HCT116 (cell line): ENCODE measurements at regions not wholly inside any gene's neighbourhood (a gene's known extent, or its start where the extent isn't known, plus 50 kb on each side); places are given as distances from the start of the nearest gene placed in this dataset.

Source experiments
- ATAC-seq: fragments of 200-7000 bp; cut with Tn5 transposase; 2 replicates; pipeline ENCODE4 v1.9.1; 2020; ENCODE audit warnings: mild to moderate bottlenecking, moderate library complexity
- BruUV-seq: library from RNA; stranded (reverse); fragments of 400-500 nt; replicated peaks from 2 replicates; lab custom pipeline; 2021; lab: Mats Ljungman, UMichigan
- CTCF ChIA-PET: fragments of 300-600 bp; sonication (Branson Sonifier 250); formaldehyde crosslinking; loops from one replicate; lab custom pipeline; 2021; ENCODE audit warnings: antibody characterized with exemption; lab: Charles Lee
- POLR2A ChIA-PET: fragments of 300-600, 350-600 bp; sonication (Branson Sonifier 250); formaldehyde crosslinking; loops from one replicate; lab custom pipeline; 2021; ENCODE audit warnings: antibody characterized with exemption; lab: Charles Lee
- RAD21 ChIA-PET, 2 experiments: fragments of 300-600 bp; sonication (Branson Sonifier 250); formaldehyde crosslinking; loops; one replicate each; lab custom pipeline; 2023; ENCODE audit warnings: low total read pairs in 2 of 2; ENCODE audit not compliant: uncharacterized antibody in 2 of 2, unreplicated experiment in 2 of 2, low non-redundant PET in 1 of 2; lab: Charles Lee
- DNase-seq: peaks from one replicate; pipeline ENCODE4 v3.0.0-alpha.2; 2010; ENCODE audit warnings: low read depth, low spot score
- H2AFZ ChIP-seq: fragments of 200-600 bp; shearing (Covaris generic), sonication (generic); 2 replicates; pipeline ENCODE4 v1.6.1; 2017; ENCODE audit warnings: low read depth, mixed run types, mixed read lengths, antibody characterized with exemption, low read length; ENCODE audit not compliant: poor library complexity, severe bottlenecking
- H3K27ac ChIP-seq: 2 replicates; pipeline ENCODE4 v1.5.1; 2012; ENCODE audit warnings: low read depth, low read length
- H3K27me3 ChIP-seq: fragments of 200-600 bp; sonication (generic); 2 replicates; pipeline ENCODE4 v1.6.1; 2016; ENCODE audit warnings: mixed run types, low read length, mixed read lengths; ENCODE audit not compliant: insufficient read depth
- H3K36me3 ChIP-seq, 2 experiments: fragments of 200-500 bp in 1 of 2; fragments of 200-600 bp in 1 of 2; sonication (Bioruptor generic) in 1 of 2; sonication (generic) in 1 of 2; 2 replicates each; pipeline versions ENCODE4 v1.5.1 to v1.6.1; 2014 to 2016; ENCODE audit warnings: low read length in 2 of 2, inconsistent platforms in 1 of 2, mixed read lengths in 1 of 2, mixed run types in 1 of 2; ENCODE audit not compliant: insufficient read depth in 2 of 2, control insufficient read depth in 1 of 2
- H3K4me1 ChIP-seq, 2 experiments: fragments of 200-600 bp in 1 of 2; sonication (generic) in 1 of 2; 2 replicates each; pipeline versions ENCODE4 v1.5.1 to v1.6.1; 2012 to 2017; ENCODE audit warnings: low read length in 2 of 2, inconsistent platforms in 1 of 2, mild to moderate bottlenecking in 1 of 2, mixed read lengths in 1 of 2, mixed run types in 1 of 2, moderate library complexity in 1 of 2; ENCODE audit not compliant: insufficient read depth in 2 of 2, control insufficient read depth in 1 of 2
- H3K4me2 ChIP-seq: fragments of 200-600 bp; sonication (generic); 2 replicates; pipeline ENCODE4 v1.6.1; 2017; ENCODE audit warnings: mixed run types, low read length, mixed read lengths
- H3K4me3 ChIP-seq, 2 experiments: fragments of 200-600 bp in 1 of 2; sonication (generic) in 1 of 2; replicated peaks in 1 of 2; 2 replicates each; pipeline ENCODE4 v1.5.1; 2011 to 2016; ENCODE audit warnings: low read length in 2 of 2, control low read depth in 1 of 2, low read depth in 1 of 2, mild to moderate bottlenecking in 1 of 2, mixed read lengths in 1 of 2, mixed run types in 1 of 2
- H3K79me2 ChIP-seq: fragments of 200-600 bp; sonication (generic); 2 replicates; pipeline ENCODE4 v1.6.1; 2017; ENCODE audit warnings: mild to moderate bottlenecking, mixed run types, low read length, moderate library complexity, mixed read lengths; ENCODE audit not compliant: insufficient read depth
- H3K9ac ChIP-seq: fragments of 200-600 bp; sonication (generic); 2 replicates; pipeline ENCODE4 v1.6.1; 2016; ENCODE audit warnings: low read length, mixed read lengths
- H3K9me2 ChIP-seq: fragments of 200-600 bp; sonication (generic), shearing (Covaris generic); 2 replicates; pipeline ENCODE4 v1.6.1; 2017; ENCODE audit warnings: mixed run types, mild to moderate bottlenecking, moderate library complexity; ENCODE audit not compliant: insufficient read depth
- H3K9me3 ChIP-seq, 2 experiments: fragments of 200-500 bp in 1 of 2; fragments of 200-600 bp in 1 of 2; sonication (Bioruptor generic) in 1 of 2; sonication (generic) in 1 of 2; 2 replicates each; pipeline ENCODE4 v1.6.1; 2014 to 2017; ENCODE audit warnings: low read length in 2 of 2, mixed read lengths in 2 of 2, inconsistent platforms in 1 of 2, low read depth in 1 of 2, mild to moderate bottlenecking in 1 of 2, mixed run types in 1 of 2, moderate library complexity in 1 of 2; ENCODE audit not compliant: control insufficient read depth in 1 of 2, insufficient read depth in 1 of 2
- H4K20me1 ChIP-seq: fragments of 200-600 bp; sonication (generic), shearing (Covaris generic); 2 replicates; pipeline ENCODE4 v1.6.1; 2017; ENCODE audit warnings: mixed run types, mild to moderate bottlenecking, moderate library complexity; ENCODE audit not compliant: insufficient read depth
- CBX3 ChIP-seq: IDR thresholded peaks from 2 replicates; pipeline ENCODE4 v1.6.1; 2012; ENCODE audit warnings: low read depth
- EGR1 ChIP-seq: IDR thresholded peaks from 2 replicates; pipeline ENCODE4 v1.6.1; 2012; ENCODE audit warnings: low read depth
- EZH2phosphoT487 ChIP-seq: fragments of 200-600 bp; IDR thresholded peaks from 2 replicates; pipeline ENCODE4 v1.6.1; 2018; ENCODE audit warnings: antibody characterized with exemption, borderline replicate concordance
- JUND ChIP-seq: IDR thresholded peaks from 2 replicates; pipeline ENCODE4 v1.6.1; 2012
- MAX ChIP-seq: IDR thresholded peaks from 2 replicates; pipeline ENCODE4 v1.6.1; 2012
- RAD21 ChIP-seq: IDR thresholded peaks from 2 replicates; pipeline ENCODE4 v1.6.1; 2012; ENCODE audit warnings: low read depth, mild to moderate bottlenecking
- SIN3A ChIP-seq: IDR thresholded peaks from 2 replicates; pipeline ENCODE4 v1.6.1; 2012; ENCODE audit warnings: low read depth
- TCF7L2 ChIP-seq: IDR thresholded peaks from 2 replicates; pipeline ENCODE4 v1.7.0; 2011; ENCODE audit warnings: borderline replicate concordance, inconsistent platforms; ENCODE audit not compliant: insufficient read depth, insufficient read length; ENCODE audit errors: extremely low read depth
- intact Hi-C: fragments of 100-400 bp; cut with micrococcal nuclease; formaldehyde crosslinking; loops from 2 replicates; pipeline ENCODE4 v1.10.0; 2022
- TF ChIP-seq, protein P1 (sequence below): IDR thresholded peaks from 2 replicates; pipeline ENCODE4 v1.6.1; 2012; ENCODE audit warnings: low read depth
- TF ChIP-seq, protein P2 (sequence below): IDR thresholded peaks from 2 replicates; pipeline ENCODE4 v1.6.1; 2012

DNA sequence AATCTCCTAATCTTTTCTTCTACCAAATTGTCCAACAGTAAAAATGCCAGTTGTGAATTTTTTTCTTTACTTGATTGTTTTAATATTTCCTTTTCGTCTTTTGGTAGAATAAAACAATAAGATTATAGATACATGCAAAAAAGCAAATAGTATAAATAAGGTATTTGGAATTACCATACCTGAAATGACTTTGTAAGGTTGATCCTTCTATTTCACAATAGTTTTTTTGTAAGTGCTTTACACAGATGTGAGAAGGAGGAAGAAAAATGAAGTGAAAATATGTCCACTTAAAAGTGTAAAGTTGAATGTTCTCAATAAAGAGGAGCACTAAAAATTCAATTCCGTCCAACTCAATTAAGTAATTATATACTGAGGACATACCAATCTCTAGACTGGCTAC, 457.6 kb downstream of the UTRN start:
- no peaks in the 10 kb centered on the region; the same call in 1 of the 2 replicates for H3K9me2 ChIP-seq
- H3K9me3 ChIP-seq: no peaks in the 10 kb centered on the region
- H3K4me1 ChIP-seq: peaks cover 0 to 4% of the 10 kb centered on the region in 2 experiments; a peak in 1 of 4 replicates
- no peaks in the 10 kb centered on the region for H3K27me3 ChIP-seq
- no peaks in the 10 kb centered on the region for H3K79me2 ChIP-seq
- no peaks in the 10 kb centered on the region for H4K20me1 ChIP-seq
- ChIA-PET POLR2A (no interaction called here), CTCF (no interaction called here), RAD21 (no interaction called here)
- H3K4me3 ChIP-seq: no peak overlapping the region
- ATAC-seq: no peak
- H3K9ac ChIP-seq: no peak overlapping the region
- H3K27ac ChIP-seq: no peak overlapping the region
- TF ChIP-seq EGR1 (no peak), JUND (no peak), SIN3A (no peak), RAD21 (no peak), EZH2phosphoT487 (no peak), CBX3 (no peak), MAX (no peak), TCF7L2 (no peak)
- TF ChIP-seq, protein P1, sequence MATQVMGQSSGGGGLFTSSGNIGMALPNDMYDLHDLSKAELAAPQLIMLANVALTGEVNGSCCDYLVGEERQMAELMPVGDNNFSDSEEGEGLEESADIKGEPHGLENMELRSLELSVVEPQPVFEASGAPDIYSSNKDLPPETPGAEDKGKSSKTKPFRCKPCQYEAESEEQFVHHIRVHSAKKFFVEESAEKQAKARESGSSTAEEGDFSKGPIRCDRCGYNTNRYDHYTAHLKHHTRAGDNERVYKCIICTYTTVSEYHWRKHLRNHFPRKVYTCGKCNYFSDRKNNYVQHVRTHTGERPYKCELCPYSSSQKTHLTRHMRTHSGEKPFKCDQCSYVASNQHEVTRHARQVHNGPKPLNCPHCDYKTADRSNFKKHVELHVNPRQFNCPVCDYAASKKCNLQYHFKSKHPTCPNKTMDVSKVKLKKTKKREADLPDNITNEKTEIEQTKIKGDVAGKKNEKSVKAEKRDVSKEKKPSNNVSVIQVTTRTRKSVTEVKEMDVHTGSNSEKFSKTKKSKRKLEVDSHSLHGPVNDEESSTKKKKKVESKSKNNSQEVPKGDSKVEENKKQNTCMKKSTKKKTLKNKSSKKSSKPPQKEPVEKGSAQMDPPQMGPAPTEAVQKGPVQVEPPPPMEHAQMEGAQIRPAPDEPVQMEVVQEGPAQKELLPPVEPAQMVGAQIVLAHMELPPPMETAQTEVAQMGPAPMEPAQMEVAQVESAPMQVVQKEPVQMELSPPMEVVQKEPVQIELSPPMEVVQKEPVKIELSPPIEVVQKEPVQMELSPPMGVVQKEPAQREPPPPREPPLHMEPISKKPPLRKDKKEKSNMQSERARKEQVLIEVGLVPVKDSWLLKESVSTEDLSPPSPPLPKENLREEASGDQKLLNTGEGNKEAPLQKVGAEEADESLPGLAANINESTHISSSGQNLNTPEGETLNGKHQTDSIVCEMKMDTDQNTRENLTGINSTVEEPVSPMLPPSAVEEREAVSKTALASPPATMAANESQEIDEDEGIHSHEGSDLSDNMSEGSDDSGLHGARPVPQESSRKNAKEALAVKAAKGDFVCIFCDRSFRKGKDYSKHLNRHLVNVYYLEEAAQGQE: no peak
- TF ChIP-seq, protein P2, sequence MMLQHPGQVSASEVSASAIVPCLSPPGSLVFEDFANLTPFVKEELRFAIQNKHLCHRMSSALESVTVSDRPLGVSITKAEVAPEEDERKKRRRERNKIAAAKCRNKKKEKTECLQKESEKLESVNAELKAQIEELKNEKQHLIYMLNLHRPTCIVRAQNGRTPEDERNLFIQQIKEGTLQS: no peak
- H2AFZ ChIP-seq: no peak overlapping the region
- BruUV-seq: no TSS peak
- H3K4me2 ChIP-seq: no peak overlapping the region
- no peak for DNase-seq
- no peaks in the 10 kb centered on the region for H3K36me3 ChIP-seq
- intact Hi-C loops: no loop called here
